PC-3 (cell line): ENCODE measurements at regions not wholly inside any gene's neighbourhood (a gene's known extent, or its start where the extent isn't known, plus 50 kb on each side); places are given as distances from the start of the nearest gene placed in this dataset.

ENCODE experiments used
- ATAC-seq: fragments of 200-7000 bp; cut with Tn5 transposase; 2 replicates; pipeline ENCODE4 v1.9.1; 2020; ENCODE audit warnings: mild to moderate bottlenecking, moderate library complexity
- BruUV-seq: library from RNA; stranded (reverse); fragments of 400-500 nt; replicated peaks from 2 replicates; lab custom pipeline; 2021; lab: Mats Ljungman, UMichigan
- CTCF ChIA-PET: fragments of 300-600 bp; sonication (Branson Sonifier 250); formaldehyde crosslinking; loops from one replicate; lab custom pipeline; 2022; ENCODE audit warnings: antibody characterized with exemption; lab: Charles Lee
- POLR2A ChIA-PET: fragments of 300-600 bp; sonication (Branson Sonifier 250); formaldehyde crosslinking; loops from one replicate; lab custom pipeline; 2022; ENCODE audit warnings: antibody characterized with exemption; ENCODE audit not compliant: unreplicated experiment; lab: Charles Lee
- DNase-seq: peaks from one replicate; pipeline ENCODE4 v3.0.0-alpha.2; 2015
- H2AFZ ChIP-seq: fragments of 300-600 bp; sonication (generic); 2 replicates; pipeline ENCODE4 v1.6.0; 2016; ENCODE audit warnings: antibody characterized with exemption, low read length
- H3F3A ChIP-seq: fragments of 300-600 bp; sonication (generic); one replicate; pipeline ENCODE4 v1.6.0; 2017; ENCODE audit warnings: antibody characterized with exemption, low read length, control low read depth, mild to moderate bottlenecking; ENCODE audit not compliant: unreplicated experiment
- H3K27ac ChIP-seq: fragments of 300-600 bp; sonication (generic); 2 replicates; pipeline ENCODE4 v1.5.1; 2016; ENCODE audit warnings: mild to moderate bottlenecking, low read length
- H3K27me3 ChIP-seq: fragments of 300-600 bp; sonication (generic); 2 replicates; pipeline ENCODE4 v1.6.1; 2016; ENCODE audit warnings: low read length, mixed read lengths
- H3K36me3 ChIP-seq: fragments of 300-600 bp; sonication (generic); 2 replicates; pipeline ENCODE4 v1.6.1; 2016; ENCODE audit warnings: low read depth, mixed run types, low read length, mixed read lengths
- H3K4me1 ChIP-seq: fragments of 300-600 bp; sonication (generic); 2 replicates; pipeline ENCODE4 v1.5.1; 2016; ENCODE audit warnings: low read length; ENCODE audit not compliant: insufficient read depth
- H3K4me2 ChIP-seq: fragments of 300-600 bp; sonication (generic); 2 replicates; pipeline ENCODE4 v1.6.0; 2016; ENCODE audit warnings: low read length
- H3K4me3 ChIP-seq: fragments of 300-600 bp; sonication (generic); 2 replicates; pipeline ENCODE4 v1.5.1; 2016; ENCODE audit warnings: mild to moderate bottlenecking, low read length, mixed read lengths
- H3K79me2 ChIP-seq: fragments of 300-600 bp; sonication (generic); 2 replicates; pipeline ENCODE4 v1.6.1; 2017; ENCODE audit warnings: low read length, mixed read lengths
- H3K9ac ChIP-seq: fragments of 300-600 bp; sonication (generic); 2 replicates; pipeline ENCODE4 v1.6.0; 2016; ENCODE audit warnings: mild to moderate bottlenecking, low read length
- H3K9me2 ChIP-seq: fragments of 300-600 bp; sonication (generic); replicated peaks from 2 replicates; pipeline ENCODE4 v1.6.1; 2016; ENCODE audit warnings: mixed run types, low read length, mixed read lengths
- H3K9me3 ChIP-seq: fragments of 300-600 bp; sonication (generic); 2 replicates; pipeline ENCODE4 v1.6.1; 2016; ENCODE audit warnings: low read length, mixed read lengths
- H4K20me1 ChIP-seq: fragments of 300-600 bp; sonication (generic); 2 replicates; pipeline ENCODE4 v1.6.1; 2016; ENCODE audit warnings: low read length, mixed read lengths
- CTCF ChIP-seq: fragments of 300-600 bp; sonication (generic); conservative IDR thresholded peaks from 2 replicates; pipeline ENCODE4 v1.5.1; 2017; ENCODE audit warnings: antibody characterized with exemption, low read depth, mild to moderate bottlenecking, low read length
- EZH2 ChIP-seq: fragments of 300-600 bp; sonication (generic); IDR thresholded peaks from one replicate; pipeline ENCODE4 v1.6.1; 2017; ENCODE audit warnings: antibody characterized with exemption, mild to moderate bottlenecking, low read length; ENCODE audit not compliant: unreplicated experiment
- EZH2phosphoT487 ChIP-seq: fragments of 300-600 bp; sonication (generic); IDR thresholded peaks from 2 replicates; pipeline ENCODE4 v1.6.1; 2018; ENCODE audit warnings: mild to moderate bottlenecking, antibody characterized with exemption, low read length, borderline replicate concordance
- intact Hi-C: fragments of 100-400 bp; cut with micrococcal nuclease; formaldehyde crosslinking; loops from 2 replicates; pipeline ENCODE4 v1.9.0; 2023

DNA sequence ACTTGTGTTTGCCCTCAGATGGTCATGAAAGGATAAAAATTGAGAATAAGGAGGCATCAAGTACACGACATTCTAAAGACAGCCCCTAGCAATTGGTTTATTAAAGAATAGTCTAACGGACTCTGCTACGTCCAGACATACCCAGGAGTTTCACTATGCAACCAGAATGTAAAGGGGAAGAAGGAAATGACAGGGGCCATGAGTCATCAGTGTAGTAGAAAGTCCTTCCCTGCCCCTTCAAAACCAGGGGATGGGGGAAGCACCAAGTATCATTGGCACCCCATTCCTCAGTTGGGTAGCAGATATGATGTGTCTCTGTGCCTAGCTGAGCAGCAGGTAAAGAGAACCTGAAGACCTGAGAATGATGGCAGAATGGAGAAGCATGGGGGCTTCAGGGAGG, 367.4 kb downstream of the IL20RB start:
- Histone ChIP-seq H3K4me2 (no peak overlapping the region), H3K27me3 (no peaks in the 10 kb centered on the region), H3K9me3 (no peaks in the 10 kb centered on the region), H3K9ac (no peak overlapping the region), H3K36me3 (no peaks in the 10 kb centered on the region), H3K4me1 (no peaks in the 10 kb centered on the region), H3K9me2 (no peaks in the 10 kb centered on the region), H2AFZ (no peak overlapping the region), H3K4me3 (no peak overlapping the region), H4K20me1 (no peaks in the 10 kb centered on the region), H3K27ac (no peak overlapping the region), H3K79me2 (no peaks in the 10 kb centered on the region), H3F3A (no peaks in the 10 kb centered on the region)
- ATAC-seq (no peak), DNase-seq (no peak)
- ChIA-PET CTCF (no interaction called here), POLR2A (no interaction called here)
- BruUV-seq, result no TSS peak
- intact Hi-C loops, result no loop called here
- no peak for TF ChIP-seq CTCF
- TF ChIP-seq EZH2, result no peak
- TF ChIP-seq EZH2phosphoT487, result no peak

GRCh38 chr3:137325934-137326333, 368.2 kb downstream of the IL20RB start:
- intact Hi-C loops, result no loop called here
- Histone ChIP-seq H3K79me2 (no peaks in the 10 kb centered on the region), H3K4me3 (no peak overlapping the region), H3K9me2 (no peaks in the 10 kb centered on the region), H3K27me3 (no peaks in the 10 kb centered on the region), H4K20me1 (no peaks in the 10 kb centered on the region), H3K4me1 (no peaks in the 10 kb centered on the region), H3K9me3 (no peaks in the 10 kb centered on the region), H2AFZ (no peak overlapping the region), H3K27ac (no peak overlapping the region), H3K4me2 (no peak overlapping the region), H3K9ac (no peak overlapping the region), H3K36me3 (no peaks in the 10 kb centered on the region), H3F3A (no peaks in the 10 kb centered on the region)
- DNase-seq (no peak), ATAC-seq (no peak)
- BruUV-seq, result no TSS peak
- ChIA-PET CTCF (no interaction called here), POLR2A (no interaction called here)
- no peak for TF ChIP-seq EZH2phosphoT487
- no peak for TF ChIP-seq CTCF
- TF ChIP-seq EZH2, result no peak

- no peak overlapping the region for H3K4me2 ChIP-seq
- no peaks in the 10 kb centered on the region for H3K9me2 ChIP-seq
- H3K9ac ChIP-seq, result no peak overlapping the region
- DNase-seq (no peak), ATAC-seq (no peak)
- intact Hi-C loops, result no loop called here
- no peaks in the 10 kb centered on the region for H3K27me3 ChIP-seq
- no peak overlapping the region for H2AFZ ChIP-seq
- ChIA-PET POLR2A (no interaction called here), CTCF (no interaction called here)
- H4K20me1 ChIP-seq, result no peaks in the 10 kb centered on the region
- H3K27ac ChIP-seq, result no peak overlapping the region
- TF ChIP-seq EZH2phosphoT487, result no peak
- TF ChIP-seq EZH2, result no peak
- TF ChIP-seq CTCF, result no peak
- H3K9me3 ChIP-seq, result no peaks in the 10 kb centered on the region
- no peak overlapping the region for H3K4me3 ChIP-seq
- no peaks in the 10 kb centered on the region for H3K36me3 ChIP-seq
- BruUV-seq, result no TSS peak
- no peaks in the 10 kb centered on the region for H3F3A ChIP-seq
- no peaks in the 10 kb centered on the region for H3K4me1 ChIP-seq
- H3K79me2 ChIP-seq, result no peaks in the 10 kb centered on the region
Measured at GRCh38 chr3:137329594-137329993, 371.8 kb downstream of the IL20RB start.
